Endothelial cell of umbilical vein (primary cell): ENCODE measurements at regions not wholly inside any gene's neighbourhood (a gene's known extent, or its start where the extent isn't known, plus 50 kb on each side); places are given as distances from the start of the nearest gene placed in this dataset.

Source experiments
- BruUV-seq: library from RNA; stranded (reverse); fragments of 400-500 nt; replicated peaks from 2 replicates; lab custom pipeline; 2021; lab: Mats Ljungman, UMichigan
- CTCF ChIA-PET: fragments of 300-600, 350-600 bp; sonication (Branson Sonifier 250); formaldehyde crosslinking; loops from one replicate; lab custom pipeline; 2021; ENCODE audit warnings: antibody characterized with exemption, inconsistent platforms; lab: Charles Lee
- POLR2A ChIA-PET: fragments of 300-600, 350-600 bp; sonication (Branson Sonifier 250); formaldehyde crosslinking; loops from one replicate; lab custom pipeline; 2021; ENCODE audit warnings: antibody characterized with exemption, inconsistent platforms; lab: Charles Lee
- DNase-seq: peaks from one replicate; pipeline ENCODE4 v3.0.0-alpha.2; 2011; ENCODE audit warnings: low read depth, low spot score
- FAIRE-seq: peaks from 2 replicates; lab custom pipeline; 2011; peaks lifted over from hg19 to GRCh38; lab: Jason Lieb, UNC
- H2AFZ ChIP-seq: 2 replicates; pipeline ENCODE4 v1.6.0; 2012; ENCODE audit warnings: low read depth, low read length, control low read depth, inconsistent platforms
- H3K27ac ChIP-seq: 2 replicates; pipeline ENCODE4 v1.5.1; 2011; ENCODE audit warnings: low read depth, mild to moderate bottlenecking, control low read depth, low read length, moderate library complexity; ENCODE audit not compliant: insufficient read depth
- H3K27me3 ChIP-seq, 2 experiments: 2 replicates each; pipeline versions ENCODE4 v1.6.0 to v1.6.1; 2011; ENCODE audit warnings: low read length in 2 of 2, mixed read lengths in 1 of 2; ENCODE audit not compliant: control insufficient read depth in 2 of 2, insufficient read depth in 2 of 2
- H3K36me3 ChIP-seq, 2 experiments: 2 replicates in 1 of 2; 3 replicates in 1 of 2; pipeline ENCODE4 v1.5.1; 2011; ENCODE audit warnings: low read length in 2 of 2, mild to moderate bottlenecking in 1 of 2, moderate library complexity in 1 of 2; ENCODE audit not compliant: control insufficient read depth in 2 of 2, insufficient read depth in 2 of 2; ENCODE audit errors: extremely low read depth in 1 of 2
- H3K4me1 ChIP-seq: 3 replicates; pipeline ENCODE4 v1.5.1; 2011; ENCODE audit warnings: mild to moderate bottlenecking, low read length; ENCODE audit not compliant: control insufficient read depth, insufficient read depth; ENCODE audit errors: extremely low read depth
- H3K4me2 ChIP-seq: 2 replicates; pipeline ENCODE4 v1.6.1; 2011; ENCODE audit warnings: low read length, control low read depth, mixed read lengths; ENCODE audit not compliant: insufficient read depth
- H3K4me3 ChIP-seq, 3 experiments: fragments of 200-600 bp in 1 of 3; sonication (generic), shearing (Covaris generic) in 1 of 3; replicated peaks in 1 of 3; 2 replicates each; pipeline ENCODE4 v1.5.1; 2011 to 2016; ENCODE audit warnings: control low read depth in 3 of 3, low read length in 3 of 3, mild to moderate bottlenecking in 2 of 3, inconsistent platforms in 1 of 3, low read depth in 1 of 3, moderate library complexity in 1 of 3; ENCODE audit not compliant: insufficient read depth in 1 of 3
- H3K79me2 ChIP-seq: 2 replicates; pipeline ENCODE4 v1.6.0; 2012; ENCODE audit warnings: low read length, inconsistent platforms; ENCODE audit not compliant: control insufficient read depth, insufficient read depth
- H3K9ac ChIP-seq: replicated peaks from 2 replicates; pipeline ENCODE3; 2011; ENCODE audit warnings: low read length, control low read depth; ENCODE audit not compliant: insufficient read depth; ENCODE audit errors: extremely low read depth
- H3K9me1 ChIP-seq: replicated peaks from 3 replicates; pipeline ENCODE4 v1.6.0; 2011; ENCODE audit warnings: mild to moderate bottlenecking, low read length; ENCODE audit not compliant: control insufficient read depth, insufficient read depth; ENCODE audit errors: extremely low read depth
- H3K9me3 ChIP-seq: replicated peaks from 2 replicates; pipeline ENCODE4 v1.5.1; 2012; ENCODE audit warnings: low read length, inconsistent platforms; ENCODE audit not compliant: control insufficient read depth, insufficient read depth
- H4K20me1 ChIP-seq: replicated peaks from 2 replicates; pipeline ENCODE3; 2011; ENCODE audit warnings: mild to moderate bottlenecking, low read length; ENCODE audit not compliant: control insufficient read depth, insufficient read depth; ENCODE audit errors: extremely low read depth
- EZH2 ChIP-seq: IDR thresholded peaks from 2 replicates; pipeline ENCODE4 v1.6.1; 2012; ENCODE audit warnings: borderline replicate concordance, low read depth, mild to moderate bottlenecking, moderate library complexity, low read length, inconsistent platforms; ENCODE audit not compliant: severe bottlenecking
- FOS ChIP-seq: IDR thresholded peaks from 2 replicates; pipeline ENCODE4 v1.6.1; 2011; ENCODE audit warnings: mild to moderate bottlenecking, low read length, moderate library complexity, borderline replicate concordance; ENCODE audit not compliant: insufficient read depth
- GATA2 ChIP-seq: IDR thresholded peaks from 2 replicates; pipeline ENCODE4 v1.7.0; 2011; ENCODE audit warnings: low read depth, mild to moderate bottlenecking, moderate library complexity, mixed read lengths, low read length; ENCODE audit not compliant: insufficient read length, insufficient read depth
- JUN ChIP-seq: IDR thresholded peaks from 2 replicates; pipeline ENCODE4 v1.6.1; 2011; ENCODE audit warnings: borderline replicate concordance, low read depth; ENCODE audit not compliant: insufficient read length, insufficient read depth
- MYC ChIP-seq: IDR thresholded peaks from one replicate; pipeline ENCODE4 v1.6.1; 2011; ENCODE audit warnings: mild to moderate bottlenecking, low read depth, low read length
- POLR2A ChIP-seq: IDR thresholded peaks from 2 replicates; pipeline ENCODE4 v1.6.1; 2012; ENCODE audit warnings: low read depth, mild to moderate bottlenecking, control low read depth, low read length
- POLR2AphosphoS5 ChIP-seq: IDR thresholded peaks from 2 replicates; pipeline ENCODE4 v1.6.1; 2012; ENCODE audit warnings: low read depth, mild to moderate bottlenecking, control low read depth, low read length, moderate library complexity; ENCODE audit not compliant: insufficient read depth
- dilution Hi-C: fragments of 300-500 bp; cut with MboI; formaldehyde crosslinking; loops from one replicate; pipeline ENCODE4 v1.15.0; 2019; ENCODE audit warnings: low sequenced_read_pairs; ENCODE audit not compliant: extremely low pct_ligation_motif_present
- intact Hi-C: fragments of 100-400 bp; cut with micrococcal nuclease; formaldehyde crosslinking; loops from one replicate; pipeline ENCODE4 v1.10.0; 2022
- TF ChIP-seq, protein P1 (sequence below), 2 donors: IDR thresholded peaks; 1 replicate in 1 of 2; 2 replicates in 1 of 2; pipeline ENCODE4 v1.5.1; 2011; ENCODE audit warnings: low read length in 2 of 2, mild to moderate bottlenecking in 2 of 2, moderate library complexity in 2 of 2, control low read depth in 1 of 2, inconsistent platforms in 1 of 2, low read depth in 1 of 2; ENCODE audit not compliant: insufficient read depth in 1 of 2; ENCODE audit errors: extremely low read depth in 1 of 2
- TF ChIP-seq, protein P2 (sequence below): IDR thresholded peaks from 2 replicates; pipeline ENCODE4 v1.6.1; 2011; ENCODE audit not compliant: insufficient read depth, insufficient read length

DNA sequence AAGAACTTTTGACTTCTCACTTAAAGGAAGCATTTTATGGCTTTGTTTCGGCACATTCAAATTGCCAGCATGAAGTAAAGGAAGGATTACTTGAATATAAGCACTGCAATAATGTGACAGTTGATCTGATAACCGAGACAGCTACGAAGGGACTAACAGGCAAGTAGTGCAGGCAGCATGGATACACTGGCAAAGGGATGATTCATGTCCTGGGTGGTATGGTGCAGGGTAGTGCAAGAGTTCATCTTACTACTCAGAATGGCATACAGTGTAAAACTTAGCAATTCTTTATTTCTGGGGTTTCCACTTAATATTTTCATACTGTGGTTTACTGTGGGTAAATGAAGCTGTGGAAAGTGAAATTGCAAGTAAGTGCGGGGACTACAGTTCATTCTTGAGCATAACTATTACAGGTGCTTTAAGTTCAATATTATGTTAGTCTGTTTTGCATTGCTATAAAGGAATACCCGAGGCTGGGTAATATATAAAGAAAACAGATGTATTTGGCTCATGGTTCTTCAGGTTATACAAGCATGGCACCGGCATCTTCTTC, 611.8 kb downstream of the SPOCK3 start:
- Histone ChIP-seq H3K27ac (no peak overlapping the region), H2AFZ (no peak overlapping the region), H4K20me1 (no peaks in the 10 kb centered on the region), H3K4me2 (no peak overlapping the region), H3K79me2 (no peaks in the 10 kb centered on the region), H3K9me3 (no peaks in the 10 kb centered on the region), H3K4me1 (no peaks in the 10 kb centered on the region), H3K9ac (no peak overlapping the region), H3K27me3 (no peaks in the 10 kb centered on the region), H3K36me3 (no peaks in the 10 kb centered on the region), H3K4me3 (no peak overlapping the region), H3K9me1 (no peaks in the 10 kb centered on the region)
- ChIA-PET POLR2A (no interaction called here), CTCF (no interaction called here)
- intact Hi-C loops = no loop called here
- FAIRE-seq (no peak), DNase-seq (no peak)
- dilution Hi-C loops = no loop called here
- TF ChIP-seq POLR2AphosphoS5 = no peak
- no peak for TF ChIP-seq MYC
- no peak for TF ChIP-seq GATA2
- TF ChIP-seq, protein P1, sequence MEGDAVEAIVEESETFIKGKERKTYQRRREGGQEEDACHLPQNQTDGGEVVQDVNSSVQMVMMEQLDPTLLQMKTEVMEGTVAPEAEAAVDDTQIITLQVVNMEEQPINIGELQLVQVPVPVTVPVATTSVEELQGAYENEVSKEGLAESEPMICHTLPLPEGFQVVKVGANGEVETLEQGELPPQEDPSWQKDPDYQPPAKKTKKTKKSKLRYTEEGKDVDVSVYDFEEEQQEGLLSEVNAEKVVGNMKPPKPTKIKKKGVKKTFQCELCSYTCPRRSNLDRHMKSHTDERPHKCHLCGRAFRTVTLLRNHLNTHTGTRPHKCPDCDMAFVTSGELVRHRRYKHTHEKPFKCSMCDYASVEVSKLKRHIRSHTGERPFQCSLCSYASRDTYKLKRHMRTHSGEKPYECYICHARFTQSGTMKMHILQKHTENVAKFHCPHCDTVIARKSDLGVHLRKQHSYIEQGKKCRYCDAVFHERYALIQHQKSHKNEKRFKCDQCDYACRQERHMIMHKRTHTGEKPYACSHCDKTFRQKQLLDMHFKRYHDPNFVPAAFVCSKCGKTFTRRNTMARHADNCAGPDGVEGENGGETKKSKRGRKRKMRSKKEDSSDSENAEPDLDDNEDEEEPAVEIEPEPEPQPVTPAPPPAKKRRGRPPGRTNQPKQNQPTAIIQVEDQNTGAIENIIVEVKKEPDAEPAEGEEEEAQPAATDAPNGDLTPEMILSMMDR (IDR thresholded peaks at IDR 0.05; ENCODE audit: extremely low read depth in 1 of 2, insufficient read depth in 1 of 2, low read depth in 1 of 2, low read length in 2 of 2) = no peak
- BruUV-seq = no TSS peak

DNA sequence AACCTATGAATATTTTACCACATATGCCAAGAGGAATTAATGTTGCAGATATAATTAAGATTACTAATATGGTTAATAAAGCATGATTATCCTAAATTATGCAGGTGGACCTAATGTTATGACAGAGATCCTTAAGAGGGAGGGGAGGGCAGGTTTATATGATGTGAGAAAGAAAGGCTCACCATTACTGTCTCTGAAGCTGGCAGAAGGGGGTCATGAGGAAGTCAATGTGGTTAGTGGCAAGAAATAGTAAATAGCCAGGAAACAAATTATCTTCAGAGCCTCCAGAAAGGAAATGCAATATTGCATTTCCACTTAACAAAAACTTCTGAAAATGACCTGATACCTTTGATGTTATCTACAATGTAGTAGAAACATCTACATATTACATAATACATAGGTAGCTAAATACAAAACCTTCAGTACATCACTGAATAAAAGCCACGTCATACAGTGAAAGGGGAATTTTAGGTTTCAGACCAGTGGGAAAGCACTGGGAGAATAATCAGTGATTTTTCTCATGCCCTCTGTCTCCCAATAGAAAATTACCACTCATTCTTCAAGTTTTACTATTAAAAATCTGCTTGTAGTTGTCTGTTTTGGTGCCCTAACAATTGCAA, 609.2 kb downstream of the SPOCK3 start:
- intact Hi-C loops = no loop called here
- no peaks in the 10 kb centered on the region for H3K9me1 ChIP-seq
- no peaks in the 10 kb centered on the region for H3K9me3 ChIP-seq
- H3K27ac ChIP-seq = no peak overlapping the region
- CTCF ChIA-PET = no interaction called here
- no peak overlapping the region for H2AFZ ChIP-seq
- H3K27me3 ChIP-seq = no peaks in the 10 kb centered on the region
- no peak overlapping the region for H3K4me2 ChIP-seq
- FAIRE-seq = no peak
- no peaks in the 10 kb centered on the region for H4K20me1 ChIP-seq
- BruUV-seq = no TSS peak
- POLR2A ChIA-PET = no interaction called here
- no peaks in the 10 kb centered on the region for H3K4me1 ChIP-seq
- no peak for DNase-seq
- H3K79me2 ChIP-seq = no peaks in the 10 kb centered on the region
- dilution Hi-C loops = no loop called here
- TF ChIP-seq, protein P2, sequence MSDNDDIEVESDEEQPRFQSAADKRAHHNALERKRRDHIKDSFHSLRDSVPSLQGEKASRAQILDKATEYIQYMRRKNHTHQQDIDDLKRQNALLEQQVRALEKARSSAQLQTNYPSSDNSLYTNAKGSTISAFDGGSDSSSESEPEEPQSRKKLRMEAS = no peak
- TF ChIP-seq POLR2AphosphoS5 (no peak), POLR2A (no peak), MYC (no peak), GATA2 (no peak), JUN (no peak), EZH2 (no peak), FOS (no peak)
- TF ChIP-seq, protein P1 (IDR thresholded peaks at IDR 0.05; ENCODE audit: extremely low read depth in 1 of 2, insufficient read depth in 1 of 2, low read depth in 1 of 2, low read length in 2 of 2) = no peak
- H3K36me3 ChIP-seq = no peaks in the 10 kb centered on the region
- no peak overlapping the region for H3K4me3 ChIP-seq
- no peak overlapping the region for H3K9ac ChIP-seq
